Right lobe of liver (tissue), 6 donors: ENCODE measurements at regions not wholly inside any gene's neighbourhood (a gene's known extent, or its start where the extent isn't known, plus 50 kb on each side); places are given as distances from the start of the nearest gene placed in this dataset.

Experiments
- ATAC-seq, 4 donors: fragments of 200-7000 bp; cut with Tn5 transposase; one replicate each; pipeline ENCODE4 v1.9.1; 2020; ENCODE audit warnings: mild to moderate bottlenecking in 4 of 4, moderate library complexity in 4 of 4
- DNase-seq, 3 donors: peaks; one replicate each; pipeline ENCODE4 v3.0.0-alpha.2; 2020
- H3K27ac ChIP-seq, 3 donors: fragments of 200-600 bp; one replicate each; pipeline ENCODE4 v1.8.0; 2022
- H3K27me3 ChIP-seq, 2 donors: fragments of 200-600 bp; one replicate each; pipeline ENCODE4 v1.8.0; 2022
- H3K36me3 ChIP-seq, 4 donors: fragments of 200-600 bp; sonication (generic) in 1 of 4; one replicate each; pipeline versions ENCODE4 v1.5.1 to v1.8.0; 2017 to 2022; ENCODE audit warnings: control low read depth in 1 of 4
- H3K4me1 ChIP-seq, 4 donors: fragments of 200-600 bp; sonication (generic) in 1 of 4; one replicate each; pipeline versions ENCODE4 v1.5.1 to v1.8.0; 2017 to 2022; ENCODE audit warnings: control low read depth in 1 of 4
- H3K4me3 ChIP-seq, 3 donors: fragments of 200-600 bp; one replicate each; pipeline ENCODE4 v1.8.0; 2022
- H3K9me3 ChIP-seq, 4 donors: fragments of 200-600 bp; sonication (generic) in 1 of 4; one replicate each; pipeline versions ENCODE4 v1.5.1 to v1.8.0; 2017 to 2022; ENCODE audit warnings: control low read depth in 1 of 4
- CTCF ChIP-seq, 4 donors: fragments of 200-600 bp in 3 of 4; fragments of 450-650 bp in 1 of 4; IDR thresholded peaks; one replicate each; pipeline versions ENCODE4 v1.5.1 to v1.8.0; 2016 to 2022; ENCODE audit warnings: antibody characterized with exemption in 4 of 4, mild to moderate bottlenecking in 2 of 4
- POLR2A ChIP-seq: fragments of 450-650 bp; IDR thresholded peaks from one replicate; pipeline ENCODE4 v1.6.1; 2017; ENCODE audit warnings: antibody characterized with exemption, mild to moderate bottlenecking
- WGBS: methylation state at CpG from one replicate; pipeline ENCODE4 v1.1.6; 2018; ENCODE audit warnings: low coverage, low lambda C conversion rate; ENCODE audit not compliant: insufficient coverage; ENCODE audit errors: missing lambda C conversion rate; 5-methylcytosine and 5-hydroxymethylcytosine counted together
- intact Hi-C, 2 donors: fragments of 100-400 bp; cut with DNase I; formaldehyde crosslinking; loops; one replicate each; pipeline versions ENCODE4 v1.11.2 to v1.14.1; 2022
- donor health status: DM: no; HTN: yes; CAD: no.
- donor health status: DM: no; HTN: no; CAD: no.
- donor health status: DM: no; HTN: no; CAD: no.
- donor health status: DM: no; HTN: yes; CAD: no.
- donor health status: DM: no; HTN: yes; CAD: no.

GRCh38 chr4:149102765-149103164, 660.6 kb upstream of the NR3C2 start:
- Histone ChIP-seq H3K9me3 (no peaks in the 10 kb centered on the region), H3K36me3 (no peaks in the 10 kb centered on the region), H3K27me3 (no peaks in the 10 kb centered on the region), H3K27ac (no peak overlapping the region), H3K4me3 (no peak overlapping the region), H3K4me1 (no peaks in the 10 kb centered on the region)
- DNase-seq (no peak), ATAC-seq (no peak)
- intact Hi-C loops, result no loop called here
- TF ChIP-seq CTCF (IDR thresholded peaks at IDR 0.05) (no peak), POLR2A (no peak)

- WGBS, result 82% methylated on average over 2 of the region's 2 CpGs
- intact Hi-C loops, result no loop called here
- Histone ChIP-seq H3K36me3 (no peaks in the 10 kb centered on the region), H3K9me3 (no peaks in the 10 kb centered on the region), H3K27ac (no peak overlapping the region), H3K27me3 (no peaks in the 10 kb centered on the region), H3K4me3 (no peak overlapping the region), H3K4me1 (no peaks in the 10 kb centered on the region)
- DNase-seq (no peak), ATAC-seq (no peak)
- TF ChIP-seq POLR2A (no peak), CTCF (IDR thresholded peaks at IDR 0.05) (no peak)
These were observed 659.4 kb upstream of the NR3C2 start for GRCh38 chr4:149101649-149102048.

- intact Hi-C loops, result no loop called here
- Histone ChIP-seq H3K36me3 (no peaks in the 10 kb centered on the region), H3K27ac (no peak overlapping the region), H3K27me3 (no peaks in the 10 kb centered on the region), H3K4me1 (no peaks in the 10 kb centered on the region), H3K9me3 (no peaks in the 10 kb centered on the region), H3K4me3 (no peak overlapping the region)
- DNase-seq, result no peak
- no peak for ATAC-seq
- TF ChIP-seq POLR2A (no peak), CTCF (IDR thresholded peaks at IDR 0.05) (no peak)
- WGBS, result 30% methylated on average over 1 of the region's 1 CpG
These were observed 653.6 kb upstream of the NR3C2 start for GRCh38 chr4:149095811-149096210.

- H3K36me3 ChIP-seq, result no peaks in the 10 kb centered on the region
- TF ChIP-seq CTCF (IDR thresholded peaks at IDR 0.05) (no peak), POLR2A (no peak)
- no peak for ATAC-seq
- DNase-seq, result no peak
- no peaks in the 10 kb centered on the region for H3K9me3 ChIP-seq
- no peak overlapping the region for H3K4me3 ChIP-seq
- H3K4me1 ChIP-seq, result no peaks in the 10 kb centered on the region
- intact Hi-C loops, result no loop called here
- H3K27ac ChIP-seq, result no peak overlapping the region
- no peaks in the 10 kb centered on the region for H3K27me3 ChIP-seq
These were observed 652.8 kb upstream of the NR3C2 start for GRCh38 chr4:149095001-149095400.

- intact Hi-C loops, result no loop called here
- Histone ChIP-seq H3K4me3 (no peak overlapping the region), H3K36me3 (no peaks in the 10 kb centered on the region), H3K27ac (no peak overlapping the region), H3K9me3 (no peaks in the 10 kb centered on the region), H3K27me3 (no peaks in the 10 kb centered on the region), H3K4me1 (no peaks in the 10 kb centered on the region)
- TF ChIP-seq POLR2A (no peak), CTCF (IDR thresholded peaks at IDR 0.05) (no peak)
- DNase-seq (no peak), ATAC-seq (no peak)
- WGBS, result 63% methylated on average over 4 of the region's 4 CpGs
These were observed 641.9 kb upstream of the NR3C2 start for GRCh38 chr4:149084144-149084543.
